NOMO-1 (cell line): ENCODE measurements at regions not wholly inside any gene's neighbourhood (a gene's known extent, or its start where the extent isn't known, plus 50 kb on each side); places are given as distances from the start of the nearest gene placed in this dataset.
A peak's percentile ranks its signal among the peaks of the same experiment; 100 is the strongest.

Experiments
- DNase-seq, 2 experiments: peaks; one replicate each; lab custom pipeline; 2025; ENCODE audit not compliant: unreplicated experiment in 2 of 2; lab: John Stamatoyannopoulos, UW

DNA sequence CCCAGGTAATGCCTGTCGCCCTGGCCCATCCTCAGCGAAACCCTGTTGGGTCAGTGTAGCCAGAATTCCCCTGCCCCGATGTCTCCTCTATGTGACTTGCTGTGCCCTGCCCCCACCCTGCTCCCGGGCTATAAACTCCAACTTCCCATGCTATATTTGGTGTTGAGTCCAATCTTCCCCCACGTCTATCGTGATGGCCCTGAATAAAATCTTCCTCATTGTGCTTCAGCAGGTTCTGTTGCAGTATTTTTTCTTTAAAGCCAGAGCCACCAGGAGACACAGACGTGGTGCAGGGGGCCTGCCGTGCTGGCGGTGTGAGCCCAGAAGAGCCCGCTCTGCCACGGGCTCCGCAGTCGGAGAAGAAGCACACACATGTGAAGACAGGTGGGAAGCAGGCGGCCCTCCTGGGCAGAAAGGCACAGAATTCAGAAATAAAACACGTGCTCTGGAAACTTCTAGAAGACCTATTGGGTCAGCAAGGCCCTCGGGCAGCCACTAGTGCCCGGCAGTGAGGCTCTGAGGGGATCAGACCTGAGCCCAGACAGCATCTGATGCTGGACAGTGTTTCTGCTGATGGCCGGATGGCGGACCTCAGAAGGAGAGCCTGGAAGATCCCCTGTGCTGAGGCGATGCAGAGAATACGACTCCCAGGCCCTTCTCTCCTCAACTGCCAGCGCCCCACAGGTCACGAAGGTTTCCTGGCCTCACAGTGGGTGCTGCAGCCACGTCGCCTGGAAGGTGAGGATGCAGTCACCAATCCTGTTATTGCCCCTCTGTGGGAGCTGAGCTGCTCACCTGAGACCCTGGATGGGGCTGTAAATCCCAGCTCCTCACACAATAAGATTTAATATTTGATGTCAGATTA lies 501.9 kb downstream of the BRD1 start:
- no peak for DNase-seq

DNA sequence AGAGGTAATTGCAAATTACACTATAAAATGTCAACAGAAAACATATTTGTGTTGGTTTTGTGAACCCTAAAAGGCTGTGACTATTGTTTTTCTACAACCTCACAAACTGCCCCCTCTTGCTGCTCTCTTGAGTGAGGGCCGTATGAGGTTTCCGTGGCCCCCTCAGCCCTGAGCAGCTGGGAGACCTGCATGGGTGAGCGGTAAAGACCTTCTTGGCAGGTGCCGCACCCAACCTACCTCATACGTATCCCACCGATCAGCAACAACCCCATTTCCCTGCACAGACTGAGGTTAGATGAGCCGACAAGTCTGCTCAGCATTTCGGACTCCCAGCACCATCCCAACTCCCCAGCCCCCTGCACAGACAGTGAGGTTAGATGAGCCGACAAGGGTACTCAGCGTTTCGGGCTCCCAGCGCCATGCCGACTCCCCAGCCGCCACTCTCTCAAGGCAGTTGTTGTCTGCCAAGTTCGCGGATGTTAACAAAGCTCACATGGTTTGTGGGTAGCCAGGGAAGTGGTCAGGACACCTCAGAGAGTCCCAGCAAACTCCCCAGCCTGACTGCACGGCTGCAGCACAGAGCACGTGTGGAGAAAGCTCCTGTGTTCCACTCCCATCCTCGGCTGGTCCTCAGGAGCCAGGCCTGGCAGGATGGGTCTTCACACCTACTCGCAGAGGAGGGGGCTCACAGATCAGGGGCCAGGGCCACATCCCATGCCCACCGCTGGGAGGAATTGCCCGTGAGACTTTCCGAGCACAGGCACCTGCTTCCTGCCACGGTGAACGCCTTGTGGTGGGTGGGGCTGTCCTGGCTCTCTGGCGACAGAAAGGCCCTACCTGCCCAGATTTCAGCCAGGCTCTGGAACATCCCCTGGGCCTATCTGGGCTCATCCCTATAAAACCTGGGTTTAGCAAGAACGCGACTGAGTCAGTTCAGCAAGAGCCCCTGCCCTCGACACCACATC lies 502.9 kb downstream of the BRD1 start:
- DNase-seq, result no peak

DNA sequence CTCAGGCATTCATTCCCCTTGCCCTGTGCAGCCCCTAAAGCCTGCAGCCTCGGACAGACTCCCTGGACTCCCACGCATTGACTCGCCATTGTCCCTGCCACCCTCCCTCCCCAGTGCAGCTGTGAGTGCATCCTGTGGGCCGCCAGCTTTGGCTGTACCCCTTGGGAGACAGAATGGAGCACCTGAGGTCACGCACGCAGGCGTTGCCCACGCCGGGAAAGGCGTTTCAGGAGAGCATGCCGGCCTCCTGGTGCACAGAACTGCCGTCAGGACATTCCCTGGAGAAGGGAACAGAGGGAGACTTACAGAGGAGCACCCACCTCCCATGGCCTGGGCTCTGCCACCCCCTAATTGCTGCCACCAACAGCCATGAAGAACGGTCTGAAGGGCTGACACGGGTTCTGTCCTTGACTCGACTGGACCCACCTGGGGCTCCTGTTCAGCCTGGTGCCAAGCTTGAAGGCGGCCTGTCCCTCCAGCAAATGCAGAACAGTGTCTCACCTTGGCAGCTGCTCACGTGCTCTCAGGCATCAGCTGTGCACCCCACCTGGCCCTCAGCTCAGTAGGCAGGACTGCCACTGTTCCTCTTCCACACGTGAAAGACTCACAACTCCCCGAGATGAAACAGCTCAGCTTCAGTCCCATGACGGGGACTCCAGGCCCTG lies 503.8 kb downstream of the BRD1 start:
- DNase-seq, result no peak

DNA sequence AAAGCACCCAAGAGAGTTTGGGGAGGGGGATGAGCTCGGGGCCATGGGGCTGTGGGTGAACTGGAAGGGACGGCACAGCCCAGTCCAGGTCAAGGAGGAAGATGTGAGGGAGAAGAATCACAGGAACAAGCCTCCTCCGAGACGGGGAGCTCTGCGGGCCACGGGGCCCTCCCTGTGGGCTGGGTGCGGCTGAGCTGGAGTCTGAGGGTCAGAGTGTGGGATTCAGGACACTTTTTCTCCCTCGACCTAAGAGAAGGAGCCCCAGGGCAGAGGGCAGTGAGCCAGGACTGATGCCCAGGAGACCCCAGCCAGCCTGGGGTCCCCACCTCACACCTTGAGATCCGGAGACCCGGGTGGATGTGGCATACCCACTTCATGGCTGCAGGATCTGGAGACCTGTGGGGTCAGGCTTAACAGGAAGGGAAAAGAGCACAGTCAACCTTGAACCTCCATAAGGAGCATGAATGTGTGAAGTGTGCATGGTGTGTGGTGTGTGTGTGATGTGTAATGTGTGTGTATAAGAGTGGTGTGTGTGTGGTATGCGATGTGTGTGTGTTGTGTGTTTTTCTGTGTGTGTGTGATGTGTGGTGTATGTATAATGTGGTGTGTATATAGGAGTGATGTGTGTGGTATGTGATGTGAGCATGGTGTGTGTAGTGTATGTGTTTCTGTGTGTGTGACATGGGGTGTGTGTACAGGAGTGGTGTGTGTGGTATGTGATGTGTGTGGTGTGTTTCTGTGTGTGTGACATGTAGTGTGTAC lies 504.6 kb downstream of the BRD1 start:
- no peak for DNase-seq

DNA sequence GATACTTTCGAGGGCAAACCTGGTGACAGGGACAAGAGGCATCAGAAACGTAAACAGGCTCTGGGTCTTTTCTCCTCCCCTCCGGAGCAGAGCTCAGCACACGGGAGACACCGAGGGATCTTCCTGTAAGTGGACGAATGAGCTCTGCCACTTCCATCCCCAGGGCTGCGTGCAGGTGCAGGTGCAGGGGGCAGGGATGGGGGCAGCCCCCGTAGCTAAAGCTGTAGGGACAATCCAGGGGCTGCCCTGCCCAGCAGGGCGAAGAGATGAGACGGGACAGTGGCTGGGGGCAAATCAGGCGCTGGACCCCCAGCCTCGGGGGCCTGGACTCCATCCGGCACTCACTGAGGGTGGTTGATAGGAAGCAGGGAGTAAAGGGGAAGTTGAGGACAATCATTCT lies 505.4 kb downstream of the BRD1 start:
- DNase-seq, result no peak

DNA sequence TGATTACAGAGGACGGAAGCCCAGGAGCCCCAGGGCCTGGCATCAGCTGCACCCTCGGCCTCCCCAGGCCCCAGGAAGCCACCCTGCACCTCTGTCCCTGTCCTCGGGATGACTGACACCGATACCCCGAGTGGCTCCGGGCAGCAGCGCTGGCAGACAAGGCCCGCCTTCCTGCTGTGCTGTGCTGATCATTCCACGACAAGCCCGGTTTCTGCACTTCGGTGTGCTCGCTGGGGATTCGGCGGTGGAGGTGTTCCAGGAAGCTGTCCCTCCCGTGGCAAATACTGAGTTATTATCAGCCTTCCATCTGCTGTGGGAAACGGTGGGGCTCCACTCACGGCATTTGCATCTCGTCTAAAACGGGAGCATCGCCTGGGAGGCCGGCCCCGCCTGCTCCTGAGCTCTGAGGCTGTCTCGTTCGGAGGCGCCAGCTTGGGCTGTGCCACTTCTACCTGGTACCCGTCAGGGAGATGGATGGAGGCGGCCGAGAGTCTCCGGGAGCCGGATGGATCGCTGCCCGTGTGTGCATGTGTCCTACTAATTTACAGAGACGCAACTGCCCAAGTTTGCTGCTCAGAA lies 506.1 kb downstream of the BRD1 start:
- no peak for DNase-seq

DNA sequence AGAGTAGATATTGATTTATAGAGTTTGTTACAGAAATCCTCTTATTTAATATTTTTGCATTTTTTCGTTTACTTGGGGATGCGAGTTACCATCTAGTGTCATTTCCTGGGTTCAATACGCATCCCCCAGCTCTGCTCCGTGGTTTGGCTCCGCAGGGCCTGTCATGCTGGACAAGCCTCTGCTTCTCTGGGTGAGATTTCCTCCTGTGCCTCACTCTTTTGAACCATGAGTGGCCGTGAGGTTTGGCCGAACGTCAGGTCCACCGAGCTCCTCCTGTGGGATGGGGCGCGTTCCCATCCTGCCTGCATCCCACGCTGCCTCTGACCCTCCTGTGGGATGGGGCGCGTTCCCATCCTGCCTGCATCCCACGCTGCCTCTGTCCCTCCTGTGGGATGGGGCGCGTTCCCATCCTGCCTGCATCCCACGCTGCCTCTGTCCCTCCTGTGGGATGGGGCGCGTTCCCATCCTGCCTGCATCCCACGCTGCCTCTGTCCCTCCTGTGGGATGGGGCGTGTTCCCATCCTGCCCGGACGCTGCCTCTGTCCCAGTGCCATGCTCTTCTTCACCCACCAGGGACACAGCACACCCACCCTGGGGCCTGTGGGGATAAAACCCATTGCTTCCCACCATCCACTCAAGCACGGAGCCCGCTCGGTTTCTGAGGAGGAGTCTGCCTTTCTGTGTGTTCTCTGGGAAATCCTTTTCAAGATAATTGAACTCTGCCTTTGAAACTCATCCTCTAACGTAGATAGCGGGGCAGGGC lies 506.8 kb downstream of the BRD1 start:
- DNase-seq, result no peak

DNA sequence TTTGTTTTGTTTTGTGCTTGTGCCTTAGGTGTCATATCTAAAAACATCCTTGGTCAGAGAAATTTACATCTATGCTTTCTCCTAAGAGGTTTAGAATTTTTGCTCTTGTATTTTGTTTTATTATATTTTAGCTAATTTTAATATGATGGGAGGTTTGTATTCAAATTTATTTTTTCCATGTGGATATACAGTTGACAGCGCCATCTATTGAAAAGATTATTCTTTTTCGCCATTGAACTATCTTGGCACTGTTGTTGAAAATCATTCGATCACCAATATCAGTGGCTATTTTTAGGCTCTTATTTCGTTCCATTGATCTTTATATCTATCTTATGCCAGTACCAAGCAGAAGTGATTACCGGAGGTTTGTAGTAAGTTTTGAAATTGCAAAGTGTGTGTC lies 510.3 kb downstream of the BRD1 start:
- DNase-seq, result no peak

DNA sequence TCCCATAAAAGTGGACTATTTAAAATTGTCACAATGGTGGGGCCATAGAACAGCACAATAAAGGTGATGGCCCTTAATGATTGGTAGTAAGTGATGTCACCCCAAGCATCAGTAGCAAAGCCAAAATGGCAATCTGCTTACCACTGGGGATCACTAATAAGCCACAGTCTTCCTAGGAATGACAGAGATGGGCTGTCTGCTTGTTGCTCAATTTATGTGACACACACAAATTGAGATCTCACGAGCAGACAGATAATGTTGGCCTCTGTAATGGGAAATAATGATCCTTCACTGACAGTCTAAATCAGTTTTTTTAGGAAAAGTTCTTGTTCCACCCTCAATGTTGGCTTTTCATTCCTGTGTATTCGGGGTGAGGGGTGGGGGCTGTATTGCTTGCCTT lies 515.1 kb downstream of the BRD1 start:
- no peak for DNase-seq

DNA sequence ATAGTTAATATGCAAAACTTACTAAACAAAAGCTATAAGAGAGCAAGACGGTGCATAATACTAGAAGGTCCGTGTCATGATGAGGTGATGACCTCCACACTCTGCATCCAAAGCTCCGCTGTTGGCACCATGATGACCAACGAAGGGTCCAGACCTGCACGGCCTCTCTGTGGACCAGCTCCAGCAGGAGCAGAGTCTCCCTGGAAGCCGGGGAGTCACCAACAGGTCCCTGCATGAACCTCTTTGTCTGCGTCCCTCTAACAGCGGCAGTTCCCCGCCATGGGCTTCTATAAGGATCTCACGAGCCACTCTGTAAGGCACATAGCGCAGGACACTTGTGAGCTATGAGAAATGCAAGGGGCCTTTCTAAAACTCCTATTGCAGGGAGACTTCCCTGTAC lies 517.3 kb downstream of the BRD1 start:
- no peak for DNase-seq

DNA sequence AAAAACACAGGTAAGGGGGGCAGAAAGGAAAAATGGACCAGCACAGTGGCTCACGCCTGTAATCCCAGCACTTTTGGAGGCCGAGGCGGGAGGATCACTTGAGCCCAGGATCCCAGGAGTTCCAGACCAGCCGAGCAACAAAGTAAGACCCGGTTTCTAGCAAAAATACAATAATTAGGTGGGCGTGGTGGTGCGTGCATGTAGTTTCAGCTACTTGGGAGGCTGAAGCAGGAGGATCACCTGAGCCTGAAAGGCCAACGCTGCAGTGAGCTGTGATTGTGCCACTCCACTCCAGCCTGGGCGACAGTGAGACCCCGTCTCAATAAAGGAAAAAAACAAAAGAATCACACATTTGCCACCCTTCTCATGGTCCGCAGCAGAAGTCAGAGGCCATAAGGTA lies 519.4 kb downstream of the BRD1 start:
- no peak for DNase-seq

DNA sequence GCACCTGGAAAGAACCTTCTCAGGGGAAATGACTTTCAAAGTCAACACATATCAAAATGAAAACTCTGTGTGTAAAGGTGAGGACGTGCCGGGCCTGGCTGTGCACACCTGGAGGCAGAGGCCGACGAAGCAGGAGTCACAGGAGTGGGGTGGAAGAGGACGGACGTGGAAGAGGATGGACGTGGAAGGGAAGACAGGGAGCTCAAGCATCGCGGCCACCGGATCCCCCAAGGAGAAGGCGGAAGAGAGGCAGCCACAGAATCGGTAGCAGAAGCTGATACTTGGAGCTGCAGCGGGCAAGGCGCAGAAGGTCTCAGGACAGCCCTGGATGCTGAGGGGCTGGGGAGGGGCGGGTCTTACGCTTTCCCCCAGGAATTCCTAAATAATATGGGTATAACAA lies 519.8 kb downstream of the BRD1 start:
- no peak for DNase-seq

DNA sequence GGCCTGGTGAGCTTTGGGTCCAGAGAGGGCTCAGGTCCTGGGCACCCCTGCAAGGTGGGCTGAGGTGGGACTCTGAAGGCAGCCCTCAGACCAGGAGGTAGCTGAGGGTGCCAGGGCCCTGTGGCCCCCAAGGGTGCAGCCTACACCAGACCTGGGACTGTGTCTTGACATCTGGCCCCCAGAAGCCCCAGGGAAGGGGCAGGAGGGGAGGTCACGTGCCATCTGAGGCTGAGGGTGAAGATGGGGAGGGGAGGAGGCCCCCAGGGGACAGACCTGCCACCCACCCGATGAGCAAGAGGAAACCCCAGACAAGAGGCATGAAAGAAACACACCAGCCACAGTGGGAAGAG lies 520.2 kb downstream of the BRD1 start:
- no peak for DNase-seq

DNA sequence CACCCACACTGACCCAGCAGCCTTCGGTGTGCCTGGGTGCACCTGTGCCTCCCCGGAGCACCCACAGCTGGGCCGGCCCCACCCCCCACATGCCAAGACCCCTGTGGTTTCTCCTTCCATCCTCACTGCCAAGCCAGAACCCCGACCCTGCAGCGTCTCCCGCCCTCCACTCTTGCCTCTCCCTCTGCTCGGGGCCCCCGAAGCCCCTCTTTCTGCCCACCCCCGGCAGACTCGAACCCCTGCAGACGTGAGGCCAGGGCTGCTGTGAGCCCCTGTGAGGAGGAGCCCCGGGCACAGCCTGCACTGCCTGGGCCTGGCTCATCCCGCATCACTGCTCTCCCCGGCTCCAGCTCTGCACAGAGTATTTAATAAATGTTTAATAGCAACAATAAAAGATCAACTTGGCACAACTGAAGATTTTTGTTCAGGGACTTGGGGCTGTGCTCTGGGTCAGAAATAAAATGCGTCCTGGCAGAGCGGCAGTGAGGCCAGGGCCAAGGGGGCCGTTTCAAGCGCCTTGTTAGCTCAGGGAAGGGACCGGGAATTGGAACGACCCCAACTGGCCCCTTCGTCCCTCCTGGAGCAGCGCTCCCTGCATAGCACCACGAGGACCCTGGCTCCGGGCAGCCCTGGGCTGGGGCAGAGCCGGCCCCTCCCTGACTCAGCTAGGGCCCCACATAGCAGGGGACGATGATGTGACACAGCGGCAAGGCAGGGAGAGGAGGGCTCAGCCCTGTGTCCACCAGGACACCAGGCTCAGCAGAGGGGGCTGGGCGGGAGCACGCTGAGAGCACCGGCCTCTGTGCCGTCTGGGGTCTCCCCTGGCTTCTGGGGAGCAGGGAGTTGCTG lies 520.8 kb downstream of the BRD1 start:
- no peak for DNase-seq

DNA sequence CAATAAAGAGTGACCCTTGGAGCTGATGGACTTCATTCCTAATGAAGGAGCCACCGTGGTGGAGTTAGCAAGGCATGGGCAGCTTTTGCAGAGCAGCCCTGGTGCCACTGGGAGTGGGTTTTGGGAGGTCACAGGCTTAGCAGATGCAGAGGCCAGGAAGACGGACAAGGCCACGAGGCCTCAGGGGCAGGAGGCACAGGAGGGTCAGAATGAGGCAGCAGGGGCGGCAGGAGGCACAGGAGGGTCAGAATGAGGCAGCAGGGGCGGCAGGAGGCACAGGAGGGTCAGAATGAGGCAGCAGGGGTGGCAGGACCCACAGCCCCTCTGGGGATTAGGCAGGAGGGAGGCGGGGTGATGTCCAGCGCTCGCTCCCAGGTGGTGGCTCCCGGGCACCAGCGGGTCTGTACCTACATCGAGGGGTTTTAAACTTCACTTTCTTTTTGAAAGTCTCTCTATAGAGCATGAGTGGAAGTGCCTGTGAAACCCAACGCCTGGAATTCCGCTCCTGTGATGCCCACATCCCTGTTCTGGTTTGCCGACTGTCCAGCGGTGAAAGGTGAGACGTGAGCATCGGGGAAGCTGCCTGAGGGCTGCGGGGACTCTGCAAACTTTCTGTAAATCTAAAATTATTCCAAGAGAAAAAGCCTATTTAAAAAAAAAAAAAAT lies 521.6 kb downstream of the BRD1 start:
- DNase-seq, result no peak

DNA sequence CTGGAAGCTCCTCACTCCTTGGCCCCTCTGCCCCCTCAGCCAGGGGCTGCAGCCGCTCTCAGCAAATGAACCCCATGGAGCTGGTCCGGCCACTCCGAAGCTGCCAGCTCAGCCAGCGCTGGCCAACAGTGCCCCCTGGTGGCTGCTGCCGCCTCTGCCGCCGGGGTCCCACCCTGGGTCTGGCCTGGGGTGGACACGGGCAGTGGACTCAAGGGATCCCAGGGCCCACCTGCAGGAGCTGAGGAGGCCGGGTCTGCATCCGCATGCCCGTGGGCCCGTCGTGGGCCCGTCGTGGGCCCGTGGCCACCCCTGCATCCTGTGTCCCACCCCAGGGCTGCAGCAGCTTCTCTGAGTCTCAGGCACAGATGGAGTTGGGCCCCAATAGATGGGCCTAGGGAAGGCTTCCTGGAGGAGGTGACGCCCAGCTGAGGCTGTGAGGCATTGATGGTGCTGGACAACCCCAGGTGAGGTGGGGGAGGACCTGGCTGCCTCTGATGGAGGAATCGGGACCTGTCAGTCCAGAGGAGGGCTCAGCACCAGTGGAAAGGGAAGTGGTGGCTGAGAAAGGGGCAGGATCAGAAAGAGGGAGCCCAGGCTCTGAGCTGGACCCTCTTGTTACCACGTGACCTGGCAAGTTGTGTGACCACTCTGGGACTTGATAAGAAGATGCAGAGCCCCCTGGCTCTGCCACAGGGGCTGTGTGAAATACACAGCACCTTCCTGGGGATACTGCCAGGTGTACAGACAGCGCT lies 522.3 kb downstream of the BRD1 start:
- peak; percentile 7 to 39 for DNase-seq

DNA sequence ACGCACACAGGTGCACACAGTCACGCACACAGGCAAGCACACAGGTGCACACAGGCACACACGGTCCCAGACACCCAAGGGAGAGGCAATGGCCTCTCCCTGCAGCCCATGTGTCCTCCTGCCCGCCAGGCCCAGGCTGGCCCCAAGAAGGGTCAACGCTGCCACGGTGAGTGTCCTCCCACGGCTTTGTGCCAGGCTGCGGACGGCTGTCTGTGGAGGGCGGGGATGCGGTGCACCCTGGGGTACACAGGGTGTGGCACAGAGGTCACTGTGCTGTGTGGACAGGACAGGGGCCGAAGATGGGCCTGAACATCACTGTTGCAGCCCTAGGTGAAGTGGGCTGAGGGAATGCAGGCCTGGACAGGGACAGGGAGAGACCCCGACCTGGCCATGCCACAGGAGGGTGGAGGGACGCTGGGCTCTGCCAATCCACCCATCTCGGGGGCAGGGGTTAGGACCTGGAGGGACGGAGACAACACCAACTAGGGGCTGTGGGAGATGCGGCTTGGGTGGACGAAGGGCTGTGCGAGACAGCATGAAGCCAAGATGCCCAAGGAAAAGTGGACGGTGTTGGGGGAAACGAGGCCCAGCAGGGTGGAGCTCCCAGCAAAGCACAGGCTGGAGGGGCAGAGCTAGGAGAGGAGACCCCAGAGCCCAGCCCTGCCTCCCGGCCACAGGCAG lies 523.8 kb downstream of the BRD1 start:
- DNase-seq, result no peak
